ENCODE measurements at regions not wholly inside any gene's neighbourhood (a gene's known extent, or its start where the extent isn't known, plus 50 kb on each side); places are given as distances from the start of the nearest gene placed in this dataset.

- in situ Hi-C loops (cut with HindIII; ENCODE audit: low sequenced_read_pairs) = no loop called here
Measured at GRCh38 chr5:71982717-71983395, 124.4 kb upstream of the MAP1B start.

- in situ Hi-C loops (cut with HindIII; ENCODE audit: low sequenced_read_pairs) = no loop called here
Measured at GRCh38 chr5:71986101-71986500, 121.2 kb upstream of the MAP1B start.

GRCh38 chr5:71988808-71989207, 118.5 kb upstream of the MAP1B start:
- in situ Hi-C loops (cut with HindIII; ENCODE audit: low sequenced_read_pairs) = no loop called here

- in situ Hi-C loops (cut with HindIII; ENCODE audit: low sequenced_read_pairs) = no loop called here
Measured at GRCh38 chr5:71993600-71993999, 113.7 kb upstream of the MAP1B start.

DNA sequence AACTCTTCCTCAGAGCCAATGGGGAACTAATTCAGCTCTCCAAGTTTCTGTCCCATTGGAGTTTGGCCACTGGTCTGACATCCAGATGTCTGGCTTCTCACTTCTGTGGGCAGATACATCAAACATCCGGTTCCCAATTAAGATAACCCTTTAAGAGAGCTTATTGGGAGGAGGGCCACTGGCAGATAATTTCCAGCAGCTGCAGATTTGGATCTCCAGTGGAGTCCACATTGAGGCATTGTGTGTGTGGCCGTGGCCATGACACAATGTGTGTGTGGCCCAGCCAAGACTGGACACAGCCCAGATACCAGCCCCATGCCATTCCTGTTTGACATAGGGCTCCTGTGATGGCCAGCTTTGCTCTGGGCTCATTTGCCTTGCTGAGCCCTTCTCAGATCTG, 110.5 kb upstream of the MAP1B start:
- in situ Hi-C loops (cut with HindIII; ENCODE audit: low sequenced_read_pairs) = no loop called here

GRCh38 chr5:71998746-71999145, 108.5 kb upstream of the MAP1B start:
- in situ Hi-C loops (cut with HindIII; ENCODE audit: low sequenced_read_pairs) = no loop called here

DNA sequence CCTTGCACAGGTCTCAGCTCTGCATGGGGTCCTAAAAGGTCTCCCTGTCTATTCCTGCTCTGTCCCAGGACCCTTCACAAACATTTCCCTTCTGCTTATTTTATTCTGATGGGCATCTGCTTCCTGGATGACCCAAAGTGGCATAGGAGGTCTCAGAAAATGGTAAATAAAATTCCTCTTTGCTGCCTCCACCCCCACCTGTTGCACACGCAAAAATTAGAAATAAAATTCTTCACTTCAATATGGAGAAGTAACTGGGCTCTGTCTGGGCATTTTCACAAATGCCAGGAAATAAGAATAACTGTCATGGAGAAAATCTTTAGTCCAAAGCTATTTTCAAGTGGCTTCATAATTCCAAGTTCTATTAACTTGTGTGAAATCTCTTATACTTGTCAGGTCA, 106.6 kb upstream of the MAP1B start:
- in situ Hi-C loops (cut with HindIII; ENCODE audit: low sequenced_read_pairs) = no loop called here

- in situ Hi-C loops (cut with HindIII; ENCODE audit: low sequenced_read_pairs) = loop anchor here (5.0 kb wide), 1 partner anchor 43 kb away; no protein-coding TSS in a partner anchor
Measured at GRCh38 chr5:72005671-72006070, 101.6 kb upstream of the MAP1B start.

DNA sequence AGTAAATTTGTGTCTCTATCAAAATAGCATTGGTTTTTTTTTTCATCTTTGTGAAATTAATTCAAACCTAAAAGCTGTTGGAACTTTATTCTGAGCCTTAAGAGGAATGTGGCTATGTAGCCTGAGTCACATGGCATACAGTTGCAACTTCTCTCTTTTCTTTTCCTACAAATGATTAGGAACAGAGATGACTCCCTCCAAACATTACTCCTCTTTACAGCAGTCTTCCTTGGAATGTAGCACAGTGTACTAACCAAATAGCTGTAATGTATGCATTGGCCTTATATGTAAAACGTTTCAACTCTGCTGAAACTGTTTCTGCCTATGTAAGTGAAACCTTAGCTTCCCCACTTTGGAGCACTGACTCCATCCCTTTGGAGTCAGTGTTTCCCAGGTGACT, 100.9 kb upstream of the MAP1B start:
- in situ Hi-C loops (cut with HindIII; ENCODE audit: low sequenced_read_pairs) = loop anchor here (5.0 kb wide), 1 partner anchor 44 kb away; no protein-coding TSS in a partner anchor

DNA sequence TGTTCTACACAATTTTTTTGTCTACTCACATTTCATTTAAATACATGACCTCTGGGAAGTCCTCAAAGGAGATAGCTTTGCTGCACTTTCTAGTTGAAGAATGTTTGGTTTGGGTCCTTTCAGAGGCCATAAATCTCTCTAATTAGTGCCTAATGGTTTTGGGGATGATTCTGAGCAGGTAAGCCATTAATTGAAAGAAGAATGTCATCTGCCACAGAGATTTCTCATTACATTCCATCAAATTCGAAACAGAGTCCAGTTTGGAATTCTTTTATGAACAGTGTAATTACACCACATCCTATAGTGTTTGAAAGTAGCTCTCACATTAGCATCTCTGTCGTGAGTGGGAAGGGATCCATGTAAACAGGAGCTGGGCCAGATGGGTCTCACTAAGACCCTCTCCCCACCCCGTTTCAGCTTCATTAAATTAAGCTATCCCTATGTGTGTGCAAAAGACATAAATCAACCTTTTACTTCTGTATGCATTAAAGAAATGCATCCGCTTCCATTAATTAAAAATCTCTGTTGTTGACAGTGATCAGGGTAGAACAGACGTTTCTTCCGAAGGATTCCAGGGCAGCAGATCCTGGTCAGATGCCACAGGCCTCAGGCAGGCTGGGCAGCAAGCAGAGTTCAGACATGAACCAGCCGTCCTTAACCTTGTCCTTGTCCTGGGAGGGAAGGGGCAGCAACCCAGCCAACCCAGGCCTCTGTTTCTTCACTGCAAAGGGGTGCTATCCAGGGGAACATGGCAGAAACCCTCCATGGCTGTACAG, 99.8 kb upstream of the MAP1B start:
- in situ Hi-C loops (cut with HindIII; ENCODE audit: low sequenced_read_pairs) = loop anchor here (5.0 kb wide), 1 partner anchor 45 kb away; no protein-coding TSS in a partner anchor

GRCh38 chr5:72009280-72009679, 98.0 kb upstream of the MAP1B start:
- in situ Hi-C loops (cut with HindIII; ENCODE audit: low sequenced_read_pairs) = loop anchor here (5.0 kb wide), 1 partner anchor 47 kb away; no protein-coding TSS in a partner anchor

DNA sequence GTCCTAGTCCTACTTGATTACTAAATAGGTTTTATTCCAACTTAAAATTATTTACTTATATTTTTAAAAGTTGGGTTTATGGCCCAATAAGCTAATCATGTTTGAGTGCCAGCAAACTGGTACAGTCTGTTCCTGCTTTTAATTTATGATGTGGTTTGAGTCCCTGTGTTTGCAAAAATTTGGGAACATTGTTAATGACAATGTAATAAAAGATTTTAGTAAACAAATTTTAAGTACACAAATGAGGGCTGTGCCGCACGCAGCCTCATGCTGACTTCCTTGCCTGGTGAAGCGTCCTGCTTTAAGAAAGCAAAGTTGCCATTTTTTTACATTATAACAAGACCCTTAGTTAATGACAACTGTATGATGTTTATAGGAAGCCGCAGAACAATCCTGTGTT, 96.8 kb upstream of the MAP1B start:
- in situ Hi-C loops (cut with HindIII; ENCODE audit: low sequenced_read_pairs) = no loop called here

DNA sequence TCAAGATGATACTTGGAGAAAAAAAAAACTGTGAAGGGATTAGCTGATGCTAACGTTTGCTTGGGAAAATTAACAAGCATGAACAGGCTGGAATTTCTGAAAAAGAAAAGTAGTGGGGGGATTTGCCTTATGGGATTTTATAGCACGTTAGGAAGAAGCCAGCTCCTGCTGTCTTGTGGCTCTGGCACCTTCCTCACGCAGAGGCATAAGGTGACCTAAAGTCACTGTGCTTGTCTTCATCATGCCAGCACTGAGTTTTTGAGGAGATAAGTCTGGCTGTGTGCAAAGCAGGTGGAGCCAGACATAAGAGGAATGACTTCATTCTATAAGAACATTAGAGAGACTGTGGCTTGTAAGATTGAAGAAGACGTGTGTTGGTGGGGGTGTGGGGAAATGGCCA, 94.4 kb upstream of the MAP1B start:
- in situ Hi-C loops (cut with HindIII; ENCODE audit: low sequenced_read_pairs) = no loop called here

DNA sequence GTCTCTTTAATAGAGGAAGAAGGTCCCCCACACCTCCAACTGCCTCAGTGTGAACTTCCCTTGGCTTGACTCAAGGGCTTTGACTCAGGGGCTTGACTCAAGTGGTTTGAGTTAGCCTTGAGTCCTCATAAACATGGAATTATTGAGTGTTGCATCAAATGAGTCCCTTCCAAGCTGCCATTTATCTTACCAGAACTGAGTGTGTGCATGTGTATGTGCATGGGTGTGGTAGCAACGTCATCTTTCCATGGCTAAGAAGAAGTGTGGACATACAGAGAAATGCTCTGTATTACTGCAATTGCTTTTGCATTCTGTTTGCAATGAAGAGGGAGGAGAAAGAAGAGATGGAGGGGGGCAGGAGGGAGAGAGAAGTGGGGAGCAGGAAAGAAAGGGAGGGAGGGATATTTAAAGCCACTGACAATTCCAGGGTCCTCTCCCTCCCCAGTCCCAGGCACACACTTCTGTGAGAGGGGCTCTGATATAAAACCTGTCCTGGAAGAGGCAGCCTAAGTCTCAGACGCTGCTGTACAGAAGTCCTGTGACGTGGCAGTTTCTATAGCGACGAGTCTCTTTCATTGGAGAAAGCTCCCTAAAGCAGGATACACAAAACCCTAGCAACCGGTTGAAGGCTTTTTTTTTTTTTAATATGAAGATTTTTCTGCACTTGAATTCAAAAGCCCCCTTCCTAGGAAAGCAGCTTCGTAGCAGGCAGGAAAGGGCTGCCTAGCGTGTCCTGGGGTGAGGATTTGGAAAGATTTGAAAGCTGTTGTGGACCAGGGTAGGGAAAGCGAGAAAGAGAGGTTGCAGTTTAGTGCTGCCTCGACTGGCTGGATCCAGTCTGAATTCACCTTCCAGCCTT, 93.3 kb upstream of the MAP1B start:
- in situ Hi-C loops (cut with HindIII; ENCODE audit: low sequenced_read_pairs) = no loop called here

GRCh38 chr5:72015103-72015548, 92.1 kb upstream of the MAP1B start:
- in situ Hi-C loops (cut with HindIII; ENCODE audit: low sequenced_read_pairs) = no loop called here

GRCh38 chr5:72018143-72018803, 89.0 kb upstream of the MAP1B start:
- in situ Hi-C loops (cut with HindIII; ENCODE audit: low sequenced_read_pairs) = no loop called here

DNA sequence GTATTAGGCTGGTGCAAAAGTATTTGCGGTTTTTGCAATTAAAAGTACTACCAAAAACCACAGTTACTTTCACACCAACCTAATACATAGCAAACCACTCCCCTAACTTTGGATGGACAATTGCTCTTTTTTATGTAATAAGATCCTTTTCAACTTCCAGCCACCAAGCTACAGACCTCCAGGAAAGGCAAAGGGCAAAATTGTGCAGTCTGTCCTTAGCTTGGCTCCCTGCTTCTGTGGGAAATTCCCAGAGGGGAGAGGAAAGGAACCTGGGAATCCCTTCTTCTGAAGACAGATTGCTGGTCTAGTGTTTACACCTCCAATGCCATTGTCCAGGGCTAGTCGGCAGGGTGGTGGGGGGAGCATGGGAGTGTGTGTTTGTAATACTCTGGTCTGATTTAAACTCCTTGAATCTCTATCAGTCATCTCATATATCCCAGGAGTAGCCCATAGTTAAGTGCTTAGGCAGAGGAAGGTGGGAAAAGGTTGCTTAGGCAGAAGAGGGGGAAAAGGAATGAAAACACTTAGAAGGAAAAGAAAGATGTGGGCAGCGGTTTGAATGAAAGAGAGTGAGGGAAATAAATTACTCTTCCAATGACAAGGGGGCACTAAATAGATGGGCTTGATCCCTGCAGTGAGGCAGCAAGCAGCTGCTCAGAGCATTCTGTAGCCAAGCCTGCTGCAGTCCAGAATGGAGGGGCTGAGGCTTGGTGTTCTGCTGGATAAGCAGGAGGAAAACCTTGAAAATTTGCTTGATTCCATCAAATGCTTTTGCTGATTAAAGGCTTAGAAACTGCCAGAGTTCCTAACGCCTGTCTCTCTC, 86.9 kb upstream of the MAP1B start:
- in situ Hi-C loops (cut with HindIII; ENCODE audit: low sequenced_read_pairs) = no loop called here

- in situ Hi-C loops (cut with HindIII; ENCODE audit: low sequenced_read_pairs) = no loop called here
Measured at GRCh38 chr5:72021651-72022357, 85.5 kb upstream of the MAP1B start.

- in situ Hi-C loops (cut with HindIII; ENCODE audit: low sequenced_read_pairs) = no loop called here
Measured at GRCh38 chr5:72028382-72028781, 78.9 kb upstream of the MAP1B start.

Data from endothelial cell of hepatic sinusoid (primary cell).